Islet precursor cell (in vitro differentiated cells): ENCODE measurements at regions not wholly inside any gene's neighbourhood (a gene's known extent, or its start where the extent isn't known, plus 50 kb on each side); places are given as distances from the start of the nearest gene placed in this dataset.

Experiments
- DNase-seq: peaks from one replicate; pipeline ENCODE4 v3.0.0-alpha.2; 2018

GRCh38 chr3:170751899-170752293, 118.1 kb downstream of the RPL22L1 start:
- no peak for DNase-seq

- DNase-seq: no peak
These were observed 118.7 kb downstream of the RPL22L1 start for GRCh38 chr3:170751083-170751898.

- DNase-seq: no peak
These were observed 119.5 kb downstream of the RPL22L1 start for GRCh38 chr3:170750478-170750830.

DNA sequence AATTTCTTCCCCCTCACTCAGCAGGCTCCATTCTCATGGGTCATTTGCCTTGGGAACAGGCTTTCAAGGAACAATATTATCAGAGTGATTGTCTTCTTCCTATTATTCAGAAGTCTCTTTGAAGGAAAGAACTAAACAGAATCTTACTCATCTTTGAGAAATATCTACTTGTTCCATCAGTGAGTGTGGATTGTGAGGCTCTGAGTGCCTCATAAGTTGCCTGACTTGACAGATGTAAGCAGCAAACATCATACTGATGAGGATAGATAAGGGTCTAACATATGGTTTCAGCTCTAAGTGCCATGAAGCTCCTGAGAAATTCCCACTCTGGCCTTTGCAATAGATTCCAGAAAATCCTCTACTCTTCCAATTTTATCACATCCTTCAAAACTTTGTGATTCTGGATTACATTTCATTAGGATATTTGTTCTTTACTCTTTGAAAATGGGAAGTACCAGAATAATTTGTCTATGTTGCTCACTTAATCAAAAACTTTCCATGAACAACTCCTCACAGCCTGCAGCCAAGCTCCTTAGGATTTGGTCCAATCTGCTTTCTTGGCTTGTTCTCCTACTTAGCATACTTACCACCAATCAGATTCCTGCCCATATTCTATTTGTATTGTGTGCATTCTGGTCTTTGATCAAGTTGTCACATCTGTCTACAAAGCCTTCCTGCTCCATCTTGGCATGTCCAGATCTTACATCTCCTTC, 120.1 kb downstream of the RPL22L1 start:
- DNase-seq: no peak

DNA sequence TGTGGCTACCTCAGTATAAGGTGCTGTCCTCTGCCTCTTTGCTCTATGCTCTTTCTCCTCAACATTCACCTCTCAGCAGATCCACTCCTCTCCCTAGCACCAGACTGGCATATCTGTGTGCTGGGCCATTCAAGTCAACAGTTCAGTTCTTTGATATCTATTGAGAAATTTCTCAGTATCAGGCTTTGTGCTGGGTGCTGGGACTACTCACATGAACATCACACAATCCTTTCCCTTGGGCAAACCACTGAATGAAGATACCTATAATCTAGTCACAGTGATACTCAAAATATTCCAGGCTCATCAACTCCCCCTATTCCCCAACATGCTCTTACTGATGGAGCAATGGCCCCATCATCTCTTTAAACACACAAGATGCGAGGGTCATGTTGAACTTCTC, 120.8 kb downstream of the RPL22L1 start:
- DNase-seq: no peak

DNA sequence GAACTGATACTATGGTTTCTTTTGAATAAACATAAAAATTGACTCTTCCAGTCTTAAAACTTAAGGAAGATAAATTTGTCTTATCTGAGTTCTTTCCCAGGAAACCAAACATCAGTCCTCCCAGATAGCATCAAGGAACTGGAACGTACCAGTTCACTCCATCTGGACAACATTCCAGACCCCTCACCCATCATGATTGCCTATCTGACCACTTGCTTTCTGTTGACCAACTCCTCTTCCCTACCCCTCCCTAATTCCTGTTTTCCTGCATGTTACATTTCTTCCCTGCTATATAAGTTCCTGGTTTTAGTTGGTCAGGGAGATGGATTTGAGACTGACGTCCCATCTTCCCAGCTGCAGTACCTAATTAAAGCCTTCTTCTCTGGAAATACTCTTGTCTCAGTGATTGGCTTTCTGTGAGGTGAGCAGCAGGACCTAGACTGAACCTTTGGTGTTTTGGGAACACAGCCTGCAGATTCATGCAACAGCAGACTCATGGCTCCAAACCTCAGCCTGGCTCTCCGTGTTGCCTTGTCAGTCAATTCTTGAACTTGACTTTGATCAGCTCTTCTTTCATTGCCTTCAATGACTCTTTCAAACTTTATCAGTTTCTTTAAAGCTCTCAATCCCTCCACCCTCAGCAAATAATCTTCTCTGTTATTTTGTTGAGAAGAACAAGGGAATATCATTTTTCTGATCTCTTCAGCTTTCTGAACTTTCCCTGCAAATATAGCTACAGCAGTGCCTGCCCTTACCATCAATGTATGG, 123.6 kb downstream of the RPL22L1 start:
- DNase-seq: no peak

GRCh38 chr3:170745211-170745718, 124.7 kb downstream of the RPL22L1 start:
- DNase-seq: no peak

GRCh38 chr3:170741756-170742529, 128.1 kb downstream of the RPL22L1 start:
- DNase-seq: no peak

DNA sequence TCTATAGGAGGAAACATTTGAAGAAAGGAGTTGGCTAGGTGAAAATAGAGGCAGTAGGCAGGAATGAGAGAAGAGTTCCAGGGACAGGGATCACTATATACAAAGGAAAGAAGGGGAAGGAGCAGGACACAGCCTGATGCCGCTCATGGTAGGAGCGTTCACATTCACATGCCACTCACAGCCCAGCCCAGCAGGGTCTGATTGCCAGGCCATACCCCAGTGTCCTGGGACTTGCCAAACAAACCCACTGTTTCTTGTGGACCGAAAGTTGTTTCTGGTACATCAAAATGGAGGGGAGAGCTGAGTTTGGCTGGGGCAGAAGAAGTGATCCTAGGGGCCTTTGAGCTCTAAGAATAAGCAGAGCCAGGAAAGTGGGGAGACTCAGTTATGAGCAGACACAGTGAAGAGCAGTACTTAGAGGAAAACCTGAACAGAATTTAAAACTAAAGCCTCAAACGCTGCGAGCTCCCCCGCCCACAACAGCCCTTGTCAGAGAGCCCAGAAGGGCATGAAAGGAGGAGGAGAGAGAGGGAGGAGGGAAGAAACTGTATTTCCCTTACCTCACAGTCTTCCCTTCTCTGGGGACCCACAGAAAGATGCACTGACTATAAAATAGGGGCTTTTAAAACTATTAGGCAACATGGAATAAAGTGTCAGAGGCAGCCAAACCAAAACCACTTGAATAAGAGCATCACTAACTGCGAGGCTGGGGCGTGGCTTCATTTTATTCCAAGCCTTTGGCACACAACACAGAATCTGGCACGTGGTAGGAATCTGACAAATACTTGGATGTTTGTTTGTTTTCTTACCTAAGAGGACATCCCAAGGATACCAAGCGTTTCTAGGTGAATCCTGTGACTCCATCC, 129.0 kb downstream of the RPL22L1 start:
- DNase-seq: no peak

- DNase-seq: no peak
These were observed 129.7 kb downstream of the RPL22L1 start for GRCh38 chr3:170740285-170740684.

GRCh38 chr3:170739410-170739809, 130.6 kb downstream of the RPL22L1 start:
- no peak for DNase-seq

DNA sequence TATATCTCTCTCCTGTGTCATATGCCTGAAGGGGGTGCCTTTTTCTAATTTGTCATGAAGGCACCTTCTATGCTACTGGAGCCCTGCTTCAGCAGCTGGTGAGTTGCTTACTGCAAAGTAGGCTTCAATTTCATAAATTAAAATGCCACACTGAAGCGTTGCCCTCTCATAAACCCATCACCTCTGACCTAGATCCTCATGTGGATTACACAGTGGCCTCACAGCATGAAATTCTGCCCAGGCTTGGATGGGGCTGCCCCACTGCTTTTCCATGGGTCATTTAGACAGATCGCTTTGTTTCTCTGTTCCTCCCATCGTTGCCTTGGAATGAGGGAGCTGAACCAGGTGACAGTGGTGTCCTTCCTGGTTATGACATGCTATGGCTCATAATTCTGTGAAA, 131.2 kb downstream of the RPL22L1 start:
- no peak for DNase-seq

DNA sequence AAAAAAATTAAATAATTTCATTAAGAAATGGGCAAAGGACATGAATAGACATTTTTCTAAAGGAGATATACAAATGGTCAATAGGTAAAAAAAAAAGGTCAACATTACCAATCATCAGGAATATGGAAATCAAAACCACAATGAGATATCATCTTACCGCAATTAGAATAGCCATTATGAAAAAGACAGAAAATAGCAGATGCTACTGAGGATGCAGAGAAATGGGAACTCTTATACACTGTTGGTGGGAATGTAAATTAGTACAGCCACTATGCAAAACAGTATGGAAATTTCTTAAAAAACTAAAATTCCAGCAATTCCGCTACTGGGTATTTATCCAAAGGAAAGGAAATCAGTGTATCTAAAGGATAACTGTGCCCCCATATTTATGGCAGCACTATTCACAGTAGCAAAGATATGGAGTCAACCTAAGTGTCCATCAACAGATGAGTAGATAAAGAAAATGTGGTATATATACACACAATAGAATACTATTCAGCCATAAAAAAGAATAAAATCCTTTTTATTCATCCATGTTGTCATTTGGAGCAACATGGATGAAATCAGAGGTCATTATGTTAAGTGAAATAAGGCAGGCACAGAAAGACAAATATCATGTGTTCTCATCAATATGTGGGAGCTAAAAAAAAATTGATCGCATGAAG, 132.4 kb downstream of the RPL22L1 start:
- DNase-seq: no peak

DNA sequence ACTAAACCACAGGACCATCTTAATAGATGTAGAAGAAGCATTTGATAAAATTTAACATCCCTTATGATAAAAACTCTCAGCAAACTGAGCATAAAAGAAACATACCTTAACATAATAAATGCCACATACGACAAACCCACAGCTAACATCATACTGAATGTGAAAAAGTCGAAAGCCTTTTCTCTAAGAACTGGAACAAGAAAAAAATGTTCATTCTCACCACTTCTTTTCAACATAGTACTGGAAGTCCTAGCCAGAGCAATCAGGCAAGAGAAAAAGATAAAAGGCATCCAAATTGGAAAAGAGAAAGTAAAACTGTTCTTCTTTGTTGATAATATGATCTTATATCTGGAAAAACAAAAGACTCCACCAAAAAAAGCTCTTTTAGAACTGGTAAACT, 134.2 kb downstream of the RPL22L1 start:
- no peak for DNase-seq

DNA sequence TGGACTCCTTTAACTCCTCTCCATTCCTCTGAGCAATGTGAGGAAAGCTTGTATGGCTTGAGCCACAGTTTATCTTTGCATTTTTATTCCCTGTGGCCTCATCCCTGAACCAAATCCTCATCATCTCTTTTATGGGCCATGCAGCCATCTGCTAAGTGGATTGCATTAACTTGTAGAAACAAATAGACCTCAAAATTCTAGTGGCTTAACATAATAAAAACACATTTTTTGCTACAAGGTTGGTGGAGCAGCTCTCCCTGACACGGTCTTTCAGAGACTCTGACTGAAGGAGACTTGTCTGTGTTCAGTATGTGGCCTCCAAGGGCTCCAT, 135.3 kb downstream of the RPL22L1 start:
- DNase-seq: no peak

GRCh38 chr3:170734043-170734734, 135.8 kb downstream of the RPL22L1 start:
- DNase-seq: no peak

GRCh38 chr3:170732660-170733245, 137.2 kb downstream of the RPL22L1 start:
- DNase-seq: no peak

DNA sequence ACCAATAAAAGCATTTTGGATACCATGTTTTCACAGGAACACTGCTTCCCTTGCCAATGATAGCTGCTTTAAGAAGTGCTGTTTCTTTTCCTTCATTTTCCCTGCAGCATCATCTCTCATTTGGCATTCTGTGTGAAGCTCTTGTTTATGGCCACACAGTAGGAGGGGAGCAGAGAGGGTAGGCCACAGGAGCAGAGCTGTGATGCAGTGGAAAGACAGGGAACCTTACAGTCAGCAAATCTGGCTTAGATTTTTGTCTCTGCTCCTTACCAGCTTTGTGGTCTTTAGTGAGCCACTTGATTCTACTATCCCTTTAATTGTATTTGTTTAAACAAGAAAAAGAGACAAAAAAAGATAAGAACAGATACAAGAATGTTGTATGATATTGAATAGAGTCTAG, 138.7 kb downstream of the RPL22L1 start:
- DNase-seq: no peak

DNA sequence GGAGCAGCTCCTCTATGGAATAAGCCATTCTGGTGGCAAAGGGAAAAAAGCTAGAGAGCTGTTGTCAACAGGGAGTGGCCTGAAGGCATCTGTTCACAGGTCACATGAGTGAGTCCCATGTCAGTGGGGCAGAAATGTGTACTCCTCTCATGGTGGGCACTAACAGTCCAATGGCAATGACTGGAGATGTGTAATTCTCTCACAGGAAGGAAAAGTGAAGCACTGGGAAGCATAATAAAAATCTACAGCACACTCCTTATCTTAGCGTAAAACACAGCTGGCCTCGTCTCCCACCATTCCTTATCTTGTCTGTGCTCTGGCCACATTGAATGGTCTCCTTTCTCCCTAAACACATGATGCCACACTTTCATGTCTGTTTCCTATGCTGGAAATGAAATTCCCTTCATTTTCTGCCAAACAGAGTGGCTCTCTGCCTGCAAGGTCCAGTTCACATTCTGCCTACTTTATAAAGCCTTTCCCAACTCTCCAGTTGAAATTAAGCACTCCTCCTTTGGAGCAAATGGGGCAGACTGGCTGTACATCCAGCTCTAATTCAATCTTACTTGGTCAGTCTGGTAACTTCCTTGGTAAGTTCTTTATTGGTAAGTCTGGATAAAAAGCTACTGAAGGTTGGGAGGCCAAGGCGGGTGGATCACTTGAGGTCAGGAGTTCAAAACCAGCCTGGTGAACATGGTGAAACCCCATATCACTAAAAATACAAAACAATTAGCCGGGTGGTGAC, 139.8 kb downstream of the RPL22L1 start:
- peak; percentile 64 for DNase-seq

DNA sequence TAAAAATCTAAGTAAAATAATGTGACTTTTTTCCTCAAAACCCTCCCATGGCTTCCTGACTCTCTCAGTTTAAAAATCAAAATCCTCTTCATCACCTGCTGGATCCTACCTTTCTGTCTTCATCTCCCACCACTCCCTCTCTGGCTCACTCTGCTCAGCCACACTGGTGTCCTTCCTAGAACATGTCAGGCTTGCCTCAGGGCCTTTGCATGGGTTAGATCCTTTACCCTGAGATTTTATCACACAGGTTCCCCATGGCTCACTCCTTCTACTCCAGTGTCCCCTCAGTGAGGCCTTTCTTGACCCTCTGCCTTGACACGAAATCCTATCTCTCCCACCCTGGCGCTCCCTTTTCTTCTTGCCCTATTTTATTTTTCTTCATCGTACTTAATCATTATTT, 141.8 kb downstream of the RPL22L1 start:
- no peak for DNase-seq
